HEK293 (cell line): ENCODE measurements at regions not wholly inside any gene's neighbourhood (a gene's known extent, or its start where the extent isn't known, plus 50 kb on each side); places are given as distances from the start of the nearest gene placed in this dataset.

ENCODE experiments used
- CTCF ChIA-PET: fragments of 350-600 bp; formaldehyde crosslinking; extraction: SDS; loops from one replicate; lab custom pipeline; 2021; ENCODE audit warnings: antibody characterized with exemption; lab: Yijun Ruan, JAX
- POLR2A ChIA-PET: fragments of 300-600 bp; formaldehyde crosslinking; extraction: SDS; loops from one replicate; lab custom pipeline; 2020; ENCODE audit warnings: antibody characterized with exemption, inconsistent platforms; lab: Yijun Ruan, JAX
- H3K27ac ChIP-seq: fragments of 200-500 bp; sonication (Bioruptor generic); 2 replicates; pipeline ENCODE4 v1.5.1; 2014; ENCODE audit warnings: low read depth, low read length, control low read depth, inconsistent platforms; ENCODE audit errors: extremely low read depth
- H3K36me3 ChIP-seq, 2 experiments: fragments of 200-500 bp in 1 of 2; sonication (Bioruptor generic) in 1 of 2; 1 replicate in 1 of 2; 2 replicates in 1 of 2; pipeline ENCODE4 v1.5.1; 2014 to 2017; ENCODE audit warnings: inconsistent platforms in 2 of 2, low read length in 2 of 2; ENCODE audit not compliant: control insufficient read depth in 2 of 2, insufficient read depth in 1 of 2
- H3K4me1 ChIP-seq: fragments of 200-500 bp; sonication (Bioruptor generic); 2 replicates; pipeline ENCODE4 v1.5.1; 2014; ENCODE audit warnings: mild to moderate bottlenecking, low read length, inconsistent platforms; ENCODE audit not compliant: control insufficient read depth, insufficient read depth
- H3K4me3 ChIP-seq: 2 replicates; pipeline ENCODE4 v1.5.1; 2011; ENCODE audit warnings: low read depth, mild to moderate bottlenecking, control low read depth, low read length, moderate library complexity
- H3K9me3 ChIP-seq: fragments of 200-500 bp; sonication (Bioruptor generic); 2 replicates; pipeline ENCODE4 v1.5.1; 2014; ENCODE audit warnings: low read depth, low read length, inconsistent platforms; ENCODE audit not compliant: control insufficient read depth, insufficient read depth
- IKZF3 ChIP-seq: fragments of 450-650 bp; IDR thresholded peaks from 2 replicates; pipeline ENCODE4 v1.5.0; 2018; ENCODE audit warnings: missing biosample characterization, mild to moderate bottlenecking, missing genetic modification characterization, moderate library complexity
- MYNN ChIP-seq: fragments of 450-650 bp; formaldehyde crosslinking; IDR thresholded peaks from 2 replicates; pipeline ENCODE4 v1.5.1; 2016; ENCODE audit warnings: missing biosample characterization, missing genetic modification characterization, borderline replicate concordance
- SALL2 ChIP-seq: fragments of 450-650 bp; formaldehyde crosslinking; IDR thresholded peaks from 2 replicates; pipeline ENCODE4 v1.5.0; 2017; ENCODE audit warnings: missing biosample characterization, mild to moderate bottlenecking, missing genetic modification characterization, borderline replicate concordance
- SETDB1 ChIP-seq: IDR thresholded peaks from one replicate; pipeline ENCODE4 v1.6.1; 2017; ENCODE audit warnings: mild to moderate bottlenecking, low read length, moderate library complexity, mixed read lengths; ENCODE audit not compliant: insufficient read length
- SP7 ChIP-seq: fragments of 450-650 bp; formaldehyde crosslinking; IDR thresholded peaks from 2 replicates; pipeline ENCODE4 v1.5.1; 2016; ENCODE audit warnings: missing biosample characterization, missing genetic modification characterization
- ZFP3 ChIP-seq: fragments of 450-650 bp; formaldehyde crosslinking; IDR thresholded peaks from 2 replicates; pipeline ENCODE4 v1.5.1; 2016; ENCODE audit warnings: low read depth, missing biosample characterization, missing genetic modification characterization
- ZNF140 ChIP-seq: fragments of 450-650 bp; formaldehyde crosslinking; IDR thresholded peaks from 2 replicates; pipeline ENCODE4 v1.5.1; 2016; ENCODE audit warnings: missing biosample characterization, missing genetic modification characterization
- ZNF174 ChIP-seq: fragments of 450-650 bp; formaldehyde crosslinking; IDR thresholded peaks from 2 replicates; pipeline ENCODE4 v1.5.0; 2017; ENCODE audit warnings: missing biosample characterization, mild to moderate bottlenecking, missing genetic modification characterization
- ZNF239 ChIP-seq: fragments of 450-650 bp; formaldehyde crosslinking; IDR thresholded peaks from 2 replicates; pipeline ENCODE4 v1.5.1; 2016; ENCODE audit warnings: missing biosample characterization, missing genetic modification characterization
- ZNF24 ChIP-seq: fragments of 450-650 bp; formaldehyde crosslinking; IDR thresholded peaks from 2 replicates; pipeline ENCODE4 v1.5.1; 2016; ENCODE audit warnings: missing biosample characterization, missing genetic modification characterization
- ZNF423 ChIP-seq: fragments of 450-650 bp; formaldehyde crosslinking; IDR thresholded peaks from 2 replicates; pipeline ENCODE4 v1.5.1; 2016; ENCODE audit warnings: missing biosample characterization, missing genetic modification characterization
- ZNF426 ChIP-seq: fragments of 450-650 bp; formaldehyde crosslinking; IDR thresholded peaks from 2 replicates; pipeline ENCODE4 v1.5.1; 2017; ENCODE audit warnings: missing biosample characterization, missing genetic modification characterization, mild to moderate bottlenecking, inconsistent platforms, moderate library complexity
- ZNF501 ChIP-seq: fragments of 450-650 bp; formaldehyde crosslinking; IDR thresholded peaks from 2 replicates; pipeline ENCODE4 v1.5.1; 2016; ENCODE audit warnings: missing biosample characterization, missing genetic modification characterization
- ZNF621 ChIP-seq: fragments of 450-650 bp; formaldehyde crosslinking; IDR thresholded peaks from 2 replicates; pipeline ENCODE4 v1.5.1; 2017; ENCODE audit warnings: missing biosample characterization, missing genetic modification characterization
- ZNF623 ChIP-seq: fragments of 450-650 bp; formaldehyde crosslinking; IDR thresholded peaks from 2 replicates; pipeline ENCODE4 v1.5.1; 2016; ENCODE audit warnings: missing biosample characterization, missing genetic modification characterization
- ZNF777 ChIP-seq: fragments of 450-650 bp; formaldehyde crosslinking; IDR thresholded peaks from 2 replicates; pipeline ENCODE4 v1.5.1; 2017; ENCODE audit warnings: missing biosample characterization, missing genetic modification characterization, borderline replicate concordance
- ZSCAN23 ChIP-seq: fragments of 450-650 bp; formaldehyde crosslinking; IDR thresholded peaks from 2 replicates; pipeline ENCODE4 v1.5.1; 2016; ENCODE audit warnings: missing biosample characterization, missing genetic modification characterization
- ZSCAN4 ChIP-seq: fragments of 450-650 bp; formaldehyde crosslinking; IDR thresholded peaks from 2 replicates; pipeline ENCODE4 v1.5.1; 2017; ENCODE audit warnings: missing biosample characterization, missing genetic modification characterization
- ZXDB ChIP-seq: fragments of 450-650 bp; formaldehyde crosslinking; IDR thresholded peaks from 2 replicates; pipeline ENCODE4 v1.5.1; 2016; ENCODE audit warnings: missing biosample characterization, missing genetic modification characterization
- TF ChIP-seq, protein P1 (sequence below): fragments of 450-650 bp; formaldehyde crosslinking; IDR thresholded peaks from 2 replicates; pipeline ENCODE4 v1.5.1; 2016; ENCODE audit warnings: missing biosample characterization, missing genetic modification characterization, low read depth
- TF ChIP-seq, protein P2 (sequence below): fragments of 450-650 bp; formaldehyde crosslinking; IDR thresholded peaks from 2 replicates; pipeline ENCODE4 v1.5.1; 2016; ENCODE audit warnings: missing biosample characterization, missing genetic modification characterization
- TF ChIP-seq, protein P3 (sequence below): fragments of 450-650 bp; IDR thresholded peaks from 2 replicates; pipeline ENCODE4 v1.5.1; 2018; ENCODE audit warnings: missing biosample characterization, missing genetic modification characterization
- TF ChIP-seq, protein P4 (sequence below): fragments of 450-650 bp; formaldehyde crosslinking; IDR thresholded peaks from 2 replicates; pipeline ENCODE4 v1.5.1; 2017; ENCODE audit warnings: missing biosample characterization, missing genetic modification characterization
- TF ChIP-seq, protein P5 (sequence below): fragments of 450-650 bp; formaldehyde crosslinking; IDR thresholded peaks from 2 replicates; pipeline ENCODE4 v1.5.1; 2016; ENCODE audit warnings: missing biosample characterization, missing genetic modification characterization

GRCh38 chr5:166399781-166400180 lies 1891.7 kb upstream of the WWC1 start (continued):
- TF ChIP-seq, protein P1, sequence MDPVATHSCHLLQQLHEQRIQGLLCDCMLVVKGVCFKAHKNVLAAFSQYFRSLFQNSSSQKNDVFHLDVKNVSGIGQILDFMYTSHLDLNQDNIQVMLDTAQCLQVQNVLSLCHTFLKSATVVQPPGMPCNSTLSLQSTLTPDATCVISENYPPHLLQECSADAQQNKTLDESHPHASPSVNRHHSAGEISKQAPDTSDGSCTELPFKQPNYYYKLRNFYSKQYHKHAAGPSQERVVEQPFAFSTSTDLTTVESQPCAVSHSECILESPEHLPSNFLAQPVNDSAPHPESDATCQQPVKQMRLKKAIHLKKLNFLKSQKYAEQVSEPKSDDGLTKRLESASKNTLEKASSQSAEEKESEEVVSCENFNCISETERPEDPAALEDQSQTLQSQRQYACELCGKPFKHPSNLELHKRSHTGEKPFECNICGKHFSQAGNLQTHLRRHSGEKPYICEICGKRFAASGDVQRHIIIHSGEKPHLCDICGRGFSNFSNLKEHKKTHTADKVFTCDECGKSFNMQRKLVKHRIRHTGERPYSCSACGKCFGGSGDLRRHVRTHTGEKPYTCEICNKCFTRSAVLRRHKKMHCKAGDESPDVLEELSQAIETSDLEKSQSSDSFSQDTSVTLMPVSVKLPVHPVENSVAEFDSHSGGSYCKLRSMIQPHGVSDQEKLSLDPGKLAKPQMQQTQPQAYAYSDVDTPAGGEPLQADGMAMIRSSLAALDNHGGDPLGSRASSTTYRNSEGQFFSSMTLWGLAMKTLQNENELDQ (tag by site-specific recombination): no peak
- no peak for TF ChIP-seq ZNF621
- TF ChIP-seq SETDB1: no peak
- no peak for TF ChIP-seq ZNF174
- TF ChIP-seq MYNN: no peak
- TF ChIP-seq, protein P2, sequence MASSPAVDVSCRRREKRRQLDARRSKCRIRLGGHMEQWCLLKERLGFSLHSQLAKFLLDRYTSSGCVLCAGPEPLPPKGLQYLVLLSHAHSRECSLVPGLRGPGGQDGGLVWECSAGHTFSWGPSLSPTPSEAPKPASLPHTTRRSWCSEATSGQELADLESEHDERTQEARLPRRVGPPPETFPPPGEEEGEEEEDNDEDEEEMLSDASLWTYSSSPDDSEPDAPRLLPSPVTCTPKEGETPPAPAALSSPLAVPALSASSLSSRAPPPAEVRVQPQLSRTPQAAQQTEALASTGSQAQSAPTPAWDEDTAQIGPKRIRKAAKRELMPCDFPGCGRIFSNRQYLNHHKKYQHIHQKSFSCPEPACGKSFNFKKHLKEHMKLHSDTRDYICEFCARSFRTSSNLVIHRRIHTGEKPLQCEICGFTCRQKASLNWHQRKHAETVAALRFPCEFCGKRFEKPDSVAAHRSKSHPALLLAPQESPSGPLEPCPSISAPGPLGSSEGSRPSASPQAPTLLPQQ (tag by site-specific recombination): no peak

DNA sequence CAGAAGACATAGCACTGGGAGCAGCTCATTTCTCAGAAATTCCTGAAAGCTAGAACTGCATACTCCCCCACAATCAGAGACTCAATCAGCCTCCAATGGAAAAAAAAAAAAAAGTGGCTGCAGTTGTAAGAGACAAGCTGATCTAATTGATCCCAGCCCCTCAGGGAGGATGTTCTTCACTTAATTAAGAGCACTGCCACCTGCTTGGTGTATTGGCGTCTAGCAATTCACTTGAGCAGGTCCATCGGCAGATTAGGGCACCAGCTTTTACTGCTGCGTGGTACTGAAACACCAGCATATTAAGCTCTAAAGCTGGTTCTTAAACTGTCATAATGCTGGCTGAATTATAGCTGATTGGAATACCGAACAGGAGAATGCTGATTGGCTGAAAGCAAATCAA lies 1890.1 kb upstream of the WWC1 start:
- TF ChIP-seq ZFP3 (tag by site-specific recombination) (no peak), ZNF423 (tag by site-specific recombination) (no peak), ZSCAN4 (tag by site-specific recombination) (no peak), SP7 (no peak), ZNF501 (tag by site-specific recombination) (no peak), ZNF623 (tag by site-specific recombination) (no peak), ZNF239 (tag by site-specific recombination) (no peak), ZSCAN23 (tag by site-specific recombination) (no peak), ZNF426 (tag by site-specific recombination) (no peak), ZNF140 (tag by site-specific recombination) (no peak), SALL2 (tag by site-specific recombination) (no peak), ZXDB (no peak), ZNF777 (tag by site-specific recombination) (no peak), ZNF24 (no peak), IKZF3 (no peak)
- TF ChIP-seq, protein P3, sequence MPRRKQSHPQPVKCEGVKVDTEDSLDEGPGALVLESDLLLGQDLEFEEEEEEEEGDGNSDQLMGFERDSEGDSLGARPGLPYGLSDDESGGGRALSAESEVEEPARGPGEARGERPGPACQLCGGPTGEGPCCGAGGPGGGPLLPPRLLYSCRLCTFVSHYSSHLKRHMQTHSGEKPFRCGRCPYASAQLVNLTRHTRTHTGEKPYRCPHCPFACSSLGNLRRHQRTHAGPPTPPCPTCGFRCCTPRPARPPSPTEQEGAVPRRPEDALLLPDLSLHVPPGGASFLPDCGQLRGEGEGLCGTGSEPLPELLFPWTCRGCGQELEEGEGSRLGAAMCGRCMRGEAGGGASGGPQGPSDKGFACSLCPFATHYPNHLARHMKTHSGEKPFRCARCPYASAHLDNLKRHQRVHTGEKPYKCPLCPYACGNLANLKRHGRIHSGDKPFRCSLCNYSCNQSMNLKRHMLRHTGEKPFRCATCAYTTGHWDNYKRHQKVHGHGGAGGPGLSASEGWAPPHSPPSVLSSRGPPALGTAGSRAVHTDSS (tag by site-specific recombination): no peak
- TF ChIP-seq, protein P4, sequence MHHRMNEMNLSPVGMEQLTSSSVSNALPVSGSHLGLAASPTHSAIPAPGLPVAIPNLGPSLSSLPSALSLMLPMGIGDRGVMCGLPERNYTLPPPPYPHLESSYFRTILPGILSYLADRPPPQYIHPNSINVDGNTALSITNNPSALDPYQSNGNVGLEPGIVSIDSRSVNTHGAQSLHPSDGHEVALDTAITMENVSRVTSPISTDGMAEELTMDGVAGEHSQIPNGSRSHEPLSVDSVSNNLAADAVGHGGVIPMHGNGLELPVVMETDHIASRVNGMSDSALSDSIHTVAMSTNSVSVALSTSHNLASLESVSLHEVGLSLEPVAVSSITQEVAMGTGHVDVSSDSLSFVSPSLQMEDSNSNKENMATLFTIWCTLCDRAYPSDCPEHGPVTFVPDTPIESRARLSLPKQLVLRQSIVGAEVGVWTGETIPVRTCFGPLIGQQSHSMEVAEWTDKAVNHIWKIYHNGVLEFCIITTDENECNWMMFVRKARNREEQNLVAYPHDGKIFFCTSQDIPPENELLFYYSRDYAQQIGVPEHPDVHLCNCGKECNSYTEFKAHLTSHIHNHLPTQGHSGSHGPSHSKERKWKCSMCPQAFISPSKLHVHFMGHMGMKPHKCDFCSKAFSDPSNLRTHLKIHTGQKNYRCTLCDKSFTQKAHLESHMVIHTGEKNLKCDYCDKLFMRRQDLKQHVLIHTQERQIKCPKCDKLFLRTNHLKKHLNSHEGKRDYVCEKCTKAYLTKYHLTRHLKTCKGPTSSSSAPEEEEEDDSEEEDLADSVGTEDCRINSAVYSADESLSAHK: no peak
- TF ChIP-seq, protein P5, sequence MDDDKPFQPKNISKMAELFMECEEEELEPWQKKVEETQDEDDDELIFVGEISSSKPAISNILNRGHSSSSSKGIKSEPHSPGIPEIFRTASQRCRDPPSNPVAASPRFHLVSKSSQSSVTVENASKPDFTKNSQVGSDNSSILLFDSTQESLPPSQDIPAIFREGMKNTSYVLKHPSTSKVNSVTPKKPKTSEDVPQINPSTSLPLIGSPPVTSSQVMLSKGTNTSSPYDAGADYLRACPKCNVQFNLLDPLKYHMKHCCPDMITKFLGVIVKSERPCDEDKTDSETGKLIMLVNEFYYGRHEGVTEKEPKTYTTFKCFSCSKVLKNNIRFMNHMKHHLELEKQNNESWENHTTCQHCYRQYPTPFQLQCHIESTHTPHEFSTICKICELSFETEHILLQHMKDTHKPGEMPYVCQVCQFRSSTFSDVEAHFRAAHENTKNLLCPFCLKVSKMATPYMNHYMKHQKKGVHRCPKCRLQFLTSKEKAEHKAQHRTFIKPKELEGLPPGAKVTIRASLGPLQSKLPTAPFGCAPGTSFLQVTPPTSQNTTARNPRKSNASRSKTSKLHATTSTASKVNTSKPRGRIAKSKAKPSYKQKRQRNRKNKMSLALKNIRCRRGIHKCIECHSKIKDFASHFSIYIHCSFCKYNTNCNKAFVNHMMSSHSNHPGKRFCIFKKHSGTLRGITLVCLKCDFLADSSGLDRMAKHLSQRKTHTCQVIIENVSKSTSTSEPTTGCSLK (tag by site-specific recombination): no peak

More for the DNA sequence above, 1890.1 kb upstream of the WWC1 start:
- H3K27ac ChIP-seq: no peak overlapping the region
- ChIA-PET CTCF (no interaction called here), POLR2A (no interaction called here)
- H3K4me1 ChIP-seq: no peaks in the 10 kb centered on the region
- H3K36me3 ChIP-seq: no peaks in the 10 kb centered on the region
- H3K4me3 ChIP-seq: no peak overlapping the region
- H3K9me3 ChIP-seq: no peaks in the 10 kb centered on the region
